GM19240 (cell line): ENCODE measurements at regions not wholly inside any gene's neighbourhood (a gene's known extent, or its start where the extent isn't known, plus 50 kb on each side); places are given as distances from the start of the nearest gene placed in this dataset.
"Not testable (repeated sequence)": the region's sequence is repeated elsewhere in the genome, so short reads cannot be mapped to it uniquely, and the experiment has no call there.

Experiments
- DNase-seq: peaks from one replicate; pipeline ENCODE4 v3.0.0; 2011; ENCODE audit warnings: low spot score; ENCODE audit not compliant: insufficient read length

- DNase-seq = no peak
Measured at GRCh38 chr11:122023614-122024250, 92.3 kb downstream of the BLID start.

GRCh38 chr11:122022646-122023045 is 93.4 kb downstream of the BLID start:
- DNase-seq = no peak

- no peak for DNase-seq
Measured at GRCh38 chr11:122020902-122021301, 95.1 kb downstream of the BLID start.

- DNase-seq = no peak
Measured at GRCh38 chr11:122019908-122020694, 95.9 kb downstream of the BLID start.

DNA sequence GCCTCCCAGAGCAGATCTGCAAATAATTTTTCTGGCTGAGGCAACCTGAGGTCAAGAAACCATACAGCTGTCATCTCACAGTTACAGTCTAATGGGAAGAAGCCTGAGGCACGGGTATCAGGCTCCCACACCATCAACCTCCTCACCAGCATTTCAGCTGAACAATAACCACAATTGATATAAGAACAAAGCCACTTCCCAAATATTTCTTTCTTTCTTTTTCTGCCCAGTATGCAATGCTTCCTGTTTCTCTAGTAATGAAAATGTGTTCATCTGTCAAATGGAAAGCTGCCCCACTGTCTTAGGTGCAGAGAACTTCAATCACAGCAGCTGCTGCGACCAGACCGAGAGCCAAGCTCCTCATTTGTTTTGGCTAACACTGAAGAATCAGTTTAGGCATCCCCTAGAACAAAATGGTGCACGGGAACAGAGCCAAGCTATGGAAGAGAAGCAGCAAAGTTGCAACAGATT is 108.4 kb downstream of the BLID start:
- no peak for DNase-seq

DNA sequence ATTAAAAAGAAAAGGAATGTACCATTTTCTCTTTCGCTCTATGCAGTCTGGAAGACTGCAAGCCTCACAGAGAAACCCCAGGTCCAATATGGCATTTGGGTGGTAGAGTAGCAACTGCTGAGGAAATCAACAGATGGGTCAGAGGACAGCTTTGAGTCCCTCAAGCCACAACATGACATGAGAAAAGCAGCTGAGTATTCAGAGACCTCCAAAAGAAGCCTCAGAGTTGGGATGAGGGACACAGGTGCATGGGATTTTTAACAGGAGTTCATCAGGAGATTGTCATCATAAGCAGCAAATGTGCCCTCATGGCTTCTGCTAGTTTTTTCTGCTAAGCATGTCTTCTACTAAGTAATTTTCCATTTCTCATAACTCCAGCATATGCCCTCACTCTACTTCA is 111.6 kb downstream of the BLID start:
- no peak for DNase-seq

DNA sequence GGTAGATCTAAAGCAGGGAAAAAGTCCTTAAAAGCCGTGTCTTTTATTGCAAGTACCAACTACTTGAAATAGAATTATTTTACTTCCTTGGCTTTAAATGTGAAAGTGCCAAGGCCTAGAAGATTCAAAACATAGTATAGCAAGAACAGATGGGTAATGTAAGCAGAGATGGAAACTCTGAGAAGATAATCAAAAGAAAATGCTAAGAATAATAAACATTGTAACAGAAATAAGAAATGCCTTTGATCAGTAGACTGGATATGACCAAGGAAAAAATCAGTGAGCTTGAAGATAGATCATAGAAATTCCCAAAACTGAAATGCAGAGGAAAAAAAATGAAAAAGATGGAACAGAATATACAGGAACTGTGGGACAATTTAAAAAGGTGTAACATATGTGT is 113.1 kb downstream of the BLID start:
- DNase-seq = no peak

GRCh38 chr11:122002047-122002446 is 114.0 kb downstream of the BLID start:
- no peak for DNase-seq

DNA sequence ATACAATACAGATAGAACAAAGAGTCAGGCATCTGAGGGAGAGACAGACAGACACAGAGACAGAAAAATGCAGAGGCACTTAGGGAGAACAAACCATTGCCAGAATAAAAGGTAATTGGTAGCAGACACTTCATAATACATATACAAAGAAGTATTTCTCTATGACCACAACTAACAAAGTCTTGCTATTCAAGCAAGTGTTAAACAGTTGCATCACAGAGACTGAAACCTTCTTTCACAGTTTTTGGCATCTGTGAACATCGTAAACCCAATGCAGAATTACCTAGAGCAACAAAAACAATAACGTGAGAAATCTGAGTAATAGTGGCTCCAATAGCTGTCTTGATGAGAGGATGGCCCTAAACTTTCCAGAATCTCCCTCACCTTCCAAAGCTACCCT is 116.4 kb downstream of the BLID start:
- DNase-seq = no peak

GRCh38 chr11:121996574-121996973 is 119.4 kb downstream of the BLID start:
- no peak for DNase-seq

- no peak for DNase-seq
Measured at GRCh38 chr11:121983901-121984300, 132.1 kb downstream of the BLID start.

DNA sequence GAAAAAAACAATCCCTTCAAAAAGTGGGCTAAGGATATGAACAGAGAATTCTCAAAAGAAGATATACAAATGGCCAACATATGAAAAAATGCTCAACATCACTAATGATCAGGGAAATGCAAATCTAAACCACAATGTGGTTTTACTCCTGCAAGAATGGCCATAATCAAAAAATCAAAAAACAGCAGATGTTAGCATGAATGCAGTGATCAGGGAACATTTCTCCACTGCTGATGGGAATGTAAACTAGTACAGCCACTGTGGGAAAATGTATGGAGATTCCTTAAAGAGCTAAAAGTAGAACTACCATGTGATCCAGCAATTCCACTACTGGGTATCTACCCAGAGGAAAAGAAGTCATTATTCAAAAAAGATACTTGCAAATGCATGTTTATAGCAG is 138.1 kb downstream of the BLID start:
- DNase-seq = not testable (repeated sequence)

- no peak for DNase-seq
Measured at GRCh38 chr11:121968638-121969037, 147.4 kb downstream of the BLID start.

- no peak for DNase-seq
Measured at GRCh38 chr11:121967131-121967704, 148.8 kb downstream of the BLID start.

DNA sequence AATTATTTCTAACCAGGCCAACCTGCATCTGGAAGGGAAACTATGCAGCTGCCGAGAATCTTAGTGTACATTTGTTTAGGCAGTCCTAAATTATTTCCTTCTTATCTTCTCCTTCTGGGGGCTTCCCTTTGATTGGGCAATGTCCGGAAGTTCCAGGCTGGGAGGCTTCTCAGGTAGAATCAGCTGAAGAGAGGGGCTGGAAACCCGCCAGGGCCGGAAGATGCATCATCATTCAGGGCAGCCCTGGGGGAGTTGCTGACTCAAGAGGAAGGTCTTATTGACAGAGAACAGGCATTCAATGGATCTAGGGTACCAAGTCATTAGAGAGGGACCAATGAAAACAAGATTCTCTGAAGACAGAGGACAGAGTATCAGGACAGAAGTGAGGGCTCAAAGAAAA is 150.7 kb downstream of the BLID start:
- DNase-seq = no peak

- DNase-seq = no peak
Measured at GRCh38 chr11:121964591-121964990, 151.4 kb downstream of the BLID start.

DNA sequence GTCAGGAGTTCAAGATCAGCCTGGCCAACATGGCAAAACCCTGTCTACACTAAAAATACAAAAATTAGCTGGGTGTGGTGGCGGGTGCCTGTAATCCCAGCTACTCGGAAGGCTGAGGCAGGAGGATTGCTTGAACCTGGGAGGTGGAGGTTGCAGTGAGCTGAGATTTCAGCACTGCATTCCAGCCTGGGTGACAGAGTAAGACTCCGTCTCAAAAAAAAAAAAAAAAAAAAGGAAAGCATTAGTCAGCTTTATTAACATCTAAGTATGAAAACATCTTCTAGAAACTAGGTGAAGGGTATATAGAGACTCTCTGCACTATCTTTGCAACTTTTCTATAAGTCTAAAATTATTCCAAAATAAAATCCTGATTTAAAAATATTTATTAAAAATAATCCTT is 152.2 kb downstream of the BLID start:
- DNase-seq = not testable (repeated sequence)

DNA sequence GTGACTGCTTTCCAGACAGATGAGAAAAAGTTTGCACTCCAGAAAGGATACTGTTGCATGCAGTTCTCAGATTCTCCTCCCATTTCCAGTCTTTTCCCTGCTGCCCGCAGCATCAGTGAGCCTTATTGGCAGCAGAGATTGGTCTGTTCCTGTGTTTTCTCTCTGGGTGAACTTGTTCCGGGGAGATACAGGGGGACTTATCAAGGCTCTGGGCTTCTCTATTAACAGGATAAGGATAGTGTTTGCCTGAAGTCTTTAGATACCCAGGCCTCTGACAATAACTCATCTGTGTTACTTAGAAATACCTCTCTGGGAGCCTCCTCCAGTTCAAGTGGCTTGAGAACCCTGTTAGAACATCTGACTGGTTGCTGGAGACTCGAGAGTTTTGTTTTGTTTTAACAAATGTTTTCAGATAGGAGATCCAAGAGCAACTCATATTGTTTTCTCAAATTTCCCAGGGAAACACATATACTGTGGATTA is 154.7 kb downstream of the BLID start:
- no peak for DNase-seq

GRCh38 chr11:121958971-121959325 is 157.1 kb downstream of the BLID start:
- DNase-seq = no peak

GRCh38 chr11:121958323-121958970 is 157.6 kb downstream of the BLID start:
- DNase-seq = no peak

DNA sequence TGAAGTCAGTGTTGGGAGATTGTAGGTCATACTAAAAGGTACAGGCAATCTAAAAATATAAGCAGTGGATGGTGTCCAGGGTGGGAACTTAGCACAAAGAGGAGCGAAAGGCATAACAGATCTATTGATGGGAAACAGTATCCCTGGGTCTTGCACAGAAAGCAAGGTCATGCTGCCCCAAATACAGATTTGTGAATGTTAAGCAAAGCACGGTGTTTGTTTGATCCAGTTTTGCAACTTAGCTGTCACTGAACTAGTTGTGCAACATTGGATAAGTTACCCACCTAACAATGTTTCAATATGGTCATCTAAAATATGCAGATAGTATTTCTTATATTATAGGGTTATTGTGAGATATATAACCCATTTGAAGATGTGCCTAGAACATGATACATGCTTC is 162.9 kb downstream of the BLID start:
- no peak for DNase-seq

DNA sequence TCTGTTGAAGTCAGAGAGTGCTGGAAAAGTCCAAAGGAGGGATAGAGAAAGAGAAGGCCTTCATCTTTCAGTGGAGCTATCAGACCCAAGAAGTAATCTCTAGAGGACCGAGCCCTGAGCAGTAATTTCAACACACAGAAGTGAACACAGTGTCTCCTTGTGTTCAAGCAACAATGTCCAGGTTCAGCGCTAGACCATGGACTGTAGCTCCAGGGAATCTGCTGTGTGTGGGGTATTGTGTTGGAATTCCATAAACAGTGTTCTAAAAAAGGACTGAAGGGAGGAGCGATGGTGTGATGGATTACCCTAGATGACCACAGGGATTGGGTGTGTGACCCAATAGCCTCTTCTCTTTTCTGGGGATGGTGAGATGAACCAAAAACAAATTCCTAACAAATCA is 165.9 kb downstream of the BLID start:
- DNase-seq = no peak
